PC-9 (cell line): ENCODE measurements at regions not wholly inside any gene's neighbourhood (a gene's known extent, or its start where the extent isn't known, plus 50 kb on each side); places are given as distances from the start of the nearest gene placed in this dataset.
"Not testable (repeated sequence)": the region's sequence is repeated elsewhere in the genome, so short reads cannot be mapped to it uniquely, and the experiment has no call there.

Experiments
- BruUV-seq: library from RNA; stranded (reverse); fragments of 400-500 nt; replicated peaks from 2 replicates; lab custom pipeline; 2021; lab: Mats Ljungman, UMichigan
- CTCF ChIA-PET: fragments of 300-600 bp; sonication (Branson Sonifier 250); formaldehyde crosslinking; loops from one replicate; lab custom pipeline; 2022; ENCODE audit warnings: antibody characterized with exemption; lab: Charles Lee
- POLR2A ChIA-PET: fragments of 300-600 bp; sonication (Branson Sonifier 250); formaldehyde crosslinking; loops from one replicate; lab custom pipeline; 2022; ENCODE audit warnings: antibody characterized with exemption; ENCODE audit not compliant: unreplicated experiment; lab: Charles Lee
- DNase-seq, 2 experiments: peaks; one replicate each; pipeline versions ENCODE4 v3.0.0 to v3.0.0-alpha.2; 2015 to 2022; ENCODE audit warnings: mixed read lengths in 1 of 2
- H2AFZ ChIP-seq: fragments of 200-600 bp; sonication (generic); 2 replicates; pipeline ENCODE4 v1.8.1; 2017; ENCODE audit warnings: antibody characterized with exemption
- H3F3A ChIP-seq: fragments of 200-600 bp; sonication (generic); 2 replicates; pipeline ENCODE4 v1.8.1; 2017; ENCODE audit warnings: antibody characterized with exemption, mild to moderate bottlenecking, low read depth; ENCODE audit not compliant: insufficient read depth
- H3K27ac ChIP-seq: fragments of 200-600 bp; sonication (generic); 2 replicates; pipeline ENCODE4 v1.6.1; 2016; ENCODE audit warnings: mixed run types
- H3K27me3 ChIP-seq: fragments of 200-600 bp; sonication (generic); 2 replicates; pipeline ENCODE4 v1.6.1; 2016; ENCODE audit warnings: low read depth, mixed run types; ENCODE audit not compliant: insufficient read depth
- H3K36me3 ChIP-seq: fragments of 200-600 bp; sonication (generic); 2 replicates; pipeline ENCODE4 v1.6.1; 2016; ENCODE audit warnings: low read depth, mixed run types
- H3K4me1 ChIP-seq: fragments of 200-600 bp; sonication (generic); replicated peaks from 2 replicates; pipeline ENCODE4 v1.6.1; 2016; ENCODE audit warnings: mixed run types; ENCODE audit not compliant: insufficient read depth
- H3K4me2 ChIP-seq: fragments of 200-600 bp; sonication (generic); 2 replicates; pipeline ENCODE4 v1.6.1; 2017; ENCODE audit warnings: mixed run types
- H3K4me3 ChIP-seq: fragments of 200-600 bp; sonication (generic); 2 replicates; pipeline ENCODE4 v1.6.1; 2016; ENCODE audit warnings: mixed run types
- H3K79me2 ChIP-seq: fragments of 200-600 bp; sonication (generic); 2 replicates; pipeline ENCODE4 v1.6.1; 2017; ENCODE audit warnings: low read depth, mixed run types
- H3K9me2 ChIP-seq: fragments of 200-600 bp; sonication (generic); 2 replicates; pipeline ENCODE4 v1.8.1; 2017; ENCODE audit warnings: mild to moderate bottlenecking; ENCODE audit not compliant: insufficient read depth
- H3K9me3 ChIP-seq: fragments of 200-600 bp; sonication (generic); 2 replicates; pipeline ENCODE4 v1.8.1; 2016; ENCODE audit warnings: low read depth; ENCODE audit not compliant: insufficient read depth
- H4K20me1 ChIP-seq: fragments of 200-600 bp; sonication (generic); 2 replicates; pipeline ENCODE4 v1.8.1; 2017; ENCODE audit not compliant: insufficient read depth
- EZH2 ChIP-seq: fragments of 200-600 bp; sonication (generic); IDR thresholded peaks from 2 replicates; pipeline ENCODE4 v1.8.0; 2017; ENCODE audit warnings: antibody characterized with exemption, low read depth
- intact Hi-C: fragments of 100-400 bp; cut with micrococcal nuclease; formaldehyde crosslinking; loops from one replicate; pipeline ENCODE4 v1.10.0; 2022; ENCODE audit not compliant: unreplicated experiment
- TF ChIP-seq, protein P1 (sequence below): fragments of 200-600 bp; sonication (generic); conservative IDR thresholded peaks from 2 replicates; pipeline ENCODE4 v1.6.1; 2017; ENCODE audit warnings: mixed run types, antibody characterized with exemption, mild to moderate bottlenecking, moderate library complexity

GRCh38 chr4:126544276-126544675 is 1088.5 kb upstream of the INTU start:
- Histone ChIP-seq H3F3A (no peaks in the 10 kb centered on the region), H3K4me3 (no peak overlapping the region), H2AFZ (no peak overlapping the region), H3K4me2 (no peak overlapping the region), H3K79me2 (no peaks in the 10 kb centered on the region), H3K9me3 (no peaks in the 10 kb centered on the region), H3K36me3 (no peaks in the 10 kb centered on the region), H3K4me1 (no peaks in the 10 kb centered on the region), H3K9me2 (no peaks in the 10 kb centered on the region), H3K27ac (no peak overlapping the region), H3K27me3 (no peaks in the 10 kb centered on the region), H4K20me1 (no peaks in the 10 kb centered on the region)
- no peak for TF ChIP-seq EZH2
- TF ChIP-seq, protein P1, sequence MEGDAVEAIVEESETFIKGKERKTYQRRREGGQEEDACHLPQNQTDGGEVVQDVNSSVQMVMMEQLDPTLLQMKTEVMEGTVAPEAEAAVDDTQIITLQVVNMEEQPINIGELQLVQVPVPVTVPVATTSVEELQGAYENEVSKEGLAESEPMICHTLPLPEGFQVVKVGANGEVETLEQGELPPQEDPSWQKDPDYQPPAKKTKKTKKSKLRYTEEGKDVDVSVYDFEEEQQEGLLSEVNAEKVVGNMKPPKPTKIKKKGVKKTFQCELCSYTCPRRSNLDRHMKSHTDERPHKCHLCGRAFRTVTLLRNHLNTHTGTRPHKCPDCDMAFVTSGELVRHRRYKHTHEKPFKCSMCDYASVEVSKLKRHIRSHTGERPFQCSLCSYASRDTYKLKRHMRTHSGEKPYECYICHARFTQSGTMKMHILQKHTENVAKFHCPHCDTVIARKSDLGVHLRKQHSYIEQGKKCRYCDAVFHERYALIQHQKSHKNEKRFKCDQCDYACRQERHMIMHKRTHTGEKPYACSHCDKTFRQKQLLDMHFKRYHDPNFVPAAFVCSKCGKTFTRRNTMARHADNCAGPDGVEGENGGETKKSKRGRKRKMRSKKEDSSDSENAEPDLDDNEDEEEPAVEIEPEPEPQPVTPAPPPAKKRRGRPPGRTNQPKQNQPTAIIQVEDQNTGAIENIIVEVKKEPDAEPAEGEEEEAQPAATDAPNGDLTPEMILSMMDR: no peak
- no peak for DNase-seq
- ChIA-PET CTCF (no interaction called here), POLR2A (no interaction called here)
- BruUV-seq: no TSS peak
- intact Hi-C loops: no loop called here

DNA sequence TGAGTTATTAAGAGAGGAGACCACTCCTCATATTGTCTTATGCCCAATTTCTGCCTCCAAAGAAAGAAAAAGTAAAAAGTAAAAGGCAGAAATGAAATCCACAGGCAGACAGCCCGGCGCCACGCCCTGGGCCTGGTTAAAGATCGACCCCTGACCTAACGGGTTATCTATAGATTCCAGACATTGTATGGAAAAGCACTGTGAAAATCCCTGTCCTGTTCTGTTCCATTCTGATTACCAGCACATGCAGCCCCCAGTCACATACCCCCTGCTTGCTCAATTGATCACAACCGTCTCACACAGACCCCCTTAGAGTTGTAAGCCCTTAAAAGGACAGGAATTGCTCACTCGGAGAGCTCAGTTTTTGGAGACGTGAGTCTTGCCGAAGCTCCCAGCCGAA is 1086.6 kb upstream of the INTU start:
- H3K4me1 ChIP-seq, H3F3A ChIP-seq, intact Hi-C loops, H3K4me2 ChIP-seq, CTCF ChIA-PET, H4K20me1 ChIP-seq, DNase-seq, H3K27ac ChIP-seq, H2AFZ ChIP-seq, H3K9me3 ChIP-seq, H3K79me2 ChIP-seq, H3K9me2 ChIP-seq, H3K36me3 ChIP-seq, BruUV-seq, H3K27me3 ChIP-seq, H3K4me3 ChIP-seq: not testable (repeated sequence)
- POLR2A ChIA-PET: interaction anchor here (0.7 kb wide), 1 partner anchor 816 kb away, joined by 12 read pairs; no protein-coding TSS in a partner anchor

GRCh38 chr4:126547352-126547751 is 1085.4 kb upstream of the INTU start:
- no peak overlapping the region for H3K4me3 ChIP-seq
- no peaks in the 10 kb centered on the region for H3K79me2 ChIP-seq
- no peaks in the 10 kb centered on the region for H3K9me3 ChIP-seq
- intact Hi-C loops: no loop called here
- H3K4me2 ChIP-seq: no peak overlapping the region
- POLR2A ChIA-PET: no interaction called here
- no peaks in the 10 kb centered on the region for H3K4me1 ChIP-seq
- CTCF ChIA-PET: no interaction called here
- no peaks in the 10 kb centered on the region for H4K20me1 ChIP-seq
- TF ChIP-seq, protein P1: no peak
- no peak for TF ChIP-seq EZH2
- H3K27me3 ChIP-seq: no peaks in the 10 kb centered on the region
- no peak overlapping the region for H3K27ac ChIP-seq
- H3K9me2 ChIP-seq: no peaks in the 10 kb centered on the region
- no peak overlapping the region for H2AFZ ChIP-seq
- DNase-seq: no peak
- no TSS peak for BruUV-seq
- H3F3A ChIP-seq: no peaks in the 10 kb centered on the region
- no peaks in the 10 kb centered on the region for H3K36me3 ChIP-seq

DNA sequence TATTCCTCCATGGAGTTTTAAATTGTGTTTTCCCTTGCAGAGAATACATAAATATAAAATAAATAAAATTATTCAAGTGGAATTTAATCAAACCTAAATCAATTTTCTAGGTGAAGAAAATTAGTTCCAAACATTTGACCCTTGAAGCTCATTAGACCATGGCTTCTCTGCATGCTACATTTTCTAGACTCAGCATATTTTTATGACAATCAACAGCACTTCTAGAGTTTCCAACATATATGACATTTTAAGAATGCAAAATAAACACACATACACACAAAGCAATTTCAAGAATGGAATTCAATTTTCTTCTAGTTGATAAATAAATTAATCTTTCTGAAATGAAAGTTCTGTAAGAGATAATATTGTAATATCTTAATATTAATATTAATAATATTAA is 1083.9 kb upstream of the INTU start:
- no peak for DNase-seq
- POLR2A ChIA-PET: no interaction called here
- Histone ChIP-seq H2AFZ (no peak overlapping the region), H3K4me3 (no peak overlapping the region), H3K27ac (no peak overlapping the region), H3F3A (no peaks in the 10 kb centered on the region), H4K20me1 (no peaks in the 10 kb centered on the region), H3K79me2 (no peaks in the 10 kb centered on the region), H3K9me2 (no peaks in the 10 kb centered on the region), H3K27me3 (no peaks in the 10 kb centered on the region), H3K4me1 (no peaks in the 10 kb centered on the region), H3K36me3 (no peaks in the 10 kb centered on the region), H3K4me2 (no peak overlapping the region), H3K9me3 (no peaks in the 10 kb centered on the region)
- CTCF ChIA-PET: no interaction called here
- intact Hi-C loops: no loop called here
- BruUV-seq: no TSS peak
- TF ChIP-seq, protein P1: no peak
- TF ChIP-seq EZH2: no peak
